Left lobe of liver (tissue), 2 donors: ENCODE measurements at regions not wholly inside any gene's neighbourhood (a gene's known extent, or its start where the extent isn't known, plus 50 kb on each side); places are given as distances from the start of the nearest gene placed in this dataset.

Experiments used
- ATAC-seq: fragments of 200-7000 bp; cut with Tn5 transposase; one replicate; pipeline ENCODE4 v1.9.1; 2020; ENCODE audit warnings: mild to moderate bottlenecking, moderate library complexity
- DNase-seq: peaks from one replicate; pipeline ENCODE4 v3.0.0-alpha.2; 2020; ENCODE audit warnings: low spot score
- donor health status: DM: no; HTN: no; CAD: no; lungs with moderate emphysema.
- donor health status: DM: no; HTN: yes; CAD: no.

GRCh38 chr16:73614131-73614530 is 566.2 kb upstream of the ZFHX3 start:
- ATAC-seq (no peak), DNase-seq (no peak)

GRCh38 chr16:73610605-73611156 is 562.8 kb upstream of the ZFHX3 start:
- no peak for ATAC-seq
- DNase-seq = no peak

- ATAC-seq = no peak
- DNase-seq = no peak
Observed at GRCh38 chr16:73610160-73610559, 562.2 kb upstream of the ZFHX3 start.

- ATAC-seq = no peak
- DNase-seq = no peak
Observed at GRCh38 chr16:73608911-73609310, 561.0 kb upstream of the ZFHX3 start.

- ATAC-seq (no peak), DNase-seq (no peak)
Observed at GRCh38 chr16:73605309-73605708, 557.4 kb upstream of the ZFHX3 start.

- ATAC-seq (no peak), DNase-seq (no peak)
Observed at GRCh38 chr16:73601911-73602310, 554.0 kb upstream of the ZFHX3 start.

- no peak for ATAC-seq
- no peak for DNase-seq
Observed at GRCh38 chr16:73599870-73600269, 551.9 kb upstream of the ZFHX3 start.

GRCh38 chr16:73599351-73599750 is 551.4 kb upstream of the ZFHX3 start:
- ATAC-seq = no peak
- no peak for DNase-seq

GRCh38 chr16:73584157-73584556 is 536.2 kb upstream of the ZFHX3 start:
- DNase-seq (no peak), ATAC-seq (no peak)

GRCh38 chr16:73572135-73572828 is 524.4 kb upstream of the ZFHX3 start:
- ATAC-seq = no peak
- DNase-seq = no peak

GRCh38 chr16:73569266-73569980 is 521.5 kb upstream of the ZFHX3 start:
- DNase-seq (no peak), ATAC-seq (no peak)

GRCh38 chr16:73568769-73569168 is 520.8 kb upstream of the ZFHX3 start:
- DNase-seq (no peak), ATAC-seq (no peak)

- no peak for DNase-seq
- no peak for ATAC-seq
Observed at GRCh38 chr16:73565925-73566324, 518.0 kb upstream of the ZFHX3 start.

- DNase-seq (no peak), ATAC-seq (no peak)
Observed at GRCh38 chr16:73565263-73565662, 517.3 kb upstream of the ZFHX3 start.

GRCh38 chr16:73563709-73564108 is 515.8 kb upstream of the ZFHX3 start:
- DNase-seq = no peak
- no peak for ATAC-seq

- DNase-seq (no peak), ATAC-seq (no peak)
Observed at GRCh38 chr16:73560497-73560896, 512.6 kb upstream of the ZFHX3 start.

- no peak for ATAC-seq
- no peak for DNase-seq
Observed at GRCh38 chr16:73558219-73558618, 510.3 kb upstream of the ZFHX3 start.

- ATAC-seq = no peak
- no peak for DNase-seq
Observed at GRCh38 chr16:73553941-73554660, 506.2 kb upstream of the ZFHX3 start.

GRCh38 chr16:73549984-73550631 is 502.2 kb upstream of the ZFHX3 start:
- ATAC-seq (no peak), DNase-seq (no peak)

- no peak for DNase-seq
- no peak for ATAC-seq
Observed at GRCh38 chr16:73547552-73548403, 499.9 kb upstream of the ZFHX3 start.
